Activated T-cell treated with anti-CD3 and anti-CD28 coated beads, Interleukin-2, amount 50 U/mL, for 72 hours (primary cell): ENCODE measurements at regions not wholly inside any gene's neighbourhood (a gene's known extent, or its start where the extent isn't known, plus 50 kb on each side); places are given as distances from the start of the nearest gene placed in this dataset.
"Not testable (repeated sequence)": the region's sequence is repeated elsewhere in the genome, so short reads cannot be mapped to it uniquely, and the experiment has no call there.

Source experiments
- ATAC-seq, 2 donors: fragments of 150-1000 bp; cut with Tn5 transposase; replicated peaks in 1 of 2; 2 replicates each; pipeline ENCODE4 v1.10.0; 2021; ENCODE audit warnings: moderate library complexity in 2 of 2, mild to moderate bottlenecking in 1 of 2
- DNase-seq, 2 donors: peaks; one replicate each; pipeline ENCODE4 v3.0.0; 2021 to 2022; ENCODE audit warnings: mixed read lengths in 1 of 2
- H3K27ac Mint-ChIP-seq: one replicate; pipeline ENCODE4 v1.8.0; 2022; ENCODE audit warnings: mild to moderate bottlenecking, moderate library complexity, mixed read lengths
- H3K27me3 Mint-ChIP-seq: one replicate; pipeline ENCODE4 v1.8.0; 2022; ENCODE audit warnings: low read depth, mixed read lengths
- H3K36me3 Mint-ChIP-seq, 2 donors: one replicate each; pipeline ENCODE4 v1.8.0; 2022; ENCODE audit warnings: mixed read lengths in 2 of 2, mild to moderate bottlenecking in 1 of 2; ENCODE audit not compliant: insufficient read depth in 2 of 2
- H3K4me1 Mint-ChIP-seq: one replicate; pipeline ENCODE4 v1.8.0; 2022; ENCODE audit warnings: low read depth, mixed read lengths
- H3K4me3 Mint-ChIP-seq, 2 donors: one replicate each; pipeline ENCODE4 v1.8.0; 2022; ENCODE audit warnings: mild to moderate bottlenecking in 2 of 2, mixed read lengths in 2 of 2, moderate library complexity in 2 of 2
- H3K9me3 Mint-ChIP-seq, 2 donors: one replicate each; pipeline ENCODE4 v1.8.0; 2022; ENCODE audit warnings: mixed read lengths in 2 of 2

DNA sequence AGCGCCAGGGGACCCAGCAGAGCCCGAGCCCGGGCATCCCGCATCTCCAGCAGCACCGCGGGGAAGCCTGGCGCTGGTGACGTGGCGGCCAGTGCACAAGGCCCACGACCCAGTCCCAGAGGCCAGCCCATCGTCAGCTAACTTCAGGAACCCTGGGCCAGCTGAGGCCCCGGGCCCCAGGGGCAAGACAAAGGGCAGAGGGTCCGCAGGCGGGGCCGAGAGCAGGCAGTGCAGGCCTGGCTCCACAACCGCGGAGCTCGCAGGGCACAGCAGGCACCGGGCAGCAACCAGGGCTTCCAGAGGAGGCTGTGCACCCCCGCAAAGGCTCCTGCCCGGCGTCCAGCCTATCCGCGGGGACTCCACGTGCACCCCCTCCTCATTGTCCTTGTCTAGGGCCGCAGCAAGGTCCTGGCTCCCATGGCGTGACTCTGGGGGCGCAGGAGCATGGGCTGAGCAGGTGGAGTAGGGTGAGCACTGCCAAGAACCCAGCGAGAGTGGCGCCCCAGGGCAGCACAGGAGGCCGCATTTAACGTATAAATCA is 352.5 kb downstream of the KCNJ18 start:
- H3K4me1 Mint-ChIP-seq = not testable (repeated sequence)

DNA sequence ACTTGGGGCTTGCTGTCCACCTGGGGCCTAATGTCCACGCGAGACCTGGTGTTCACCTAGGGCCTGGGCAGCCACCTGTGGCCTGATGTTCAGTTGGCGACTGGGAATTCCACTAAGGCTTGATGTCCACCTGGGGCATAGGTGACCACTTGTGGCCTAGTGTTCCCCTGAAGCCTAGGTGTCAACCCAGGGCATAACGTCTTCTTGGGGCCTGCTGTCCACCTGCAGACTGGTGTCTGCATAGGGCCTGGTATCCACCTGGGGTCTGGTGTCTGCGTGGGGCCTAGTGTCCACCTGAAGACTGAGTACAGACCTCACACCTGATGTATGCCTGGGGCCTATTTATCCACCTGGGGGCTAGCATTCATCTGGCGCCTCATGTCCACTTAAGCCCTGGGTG is 355.2 kb downstream of the KCNJ18 start:
- DNase-seq, H3K9me3 Mint-ChIP-seq, H3K27me3 Mint-ChIP-seq, H3K4me3 Mint-ChIP-seq, H3K4me1 Mint-ChIP-seq, H3K36me3 Mint-ChIP-seq, ATAC-seq, H3K27ac Mint-ChIP-seq: not testable (repeated sequence)

More for the DNA sequence above, 352.5 kb downstream of the KCNJ18 start:
- H3K27me3 Mint-ChIP-seq, ATAC-seq, H3K27ac Mint-ChIP-seq, H3K4me3 Mint-ChIP-seq, H3K36me3 Mint-ChIP-seq, DNase-seq, H3K9me3 Mint-ChIP-seq: not testable (repeated sequence)

DNA sequence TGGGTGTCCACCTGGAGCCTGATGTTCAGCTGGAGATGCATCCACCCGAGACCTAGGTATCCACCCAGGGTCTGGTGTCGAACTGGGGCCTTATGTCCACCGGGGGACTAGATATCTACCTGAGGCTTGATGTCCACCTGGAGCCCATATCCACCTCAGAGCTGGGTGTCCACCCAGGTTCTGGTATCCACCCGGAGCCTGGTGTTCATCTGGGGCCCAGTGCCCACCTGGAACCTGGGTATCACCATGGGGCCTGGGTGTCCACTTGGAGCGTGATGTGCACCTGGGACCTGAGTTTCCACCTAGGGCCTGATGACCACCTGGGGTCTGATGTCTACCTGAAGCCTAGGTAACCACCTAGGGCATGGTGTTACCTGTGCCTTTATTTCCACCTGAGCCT is 355.9 kb downstream of the KCNJ18 start:
- not testable (repeated sequence) for H3K36me3 Mint-ChIP-seq, H3K9me3 Mint-ChIP-seq, DNase-seq, H3K27me3 Mint-ChIP-seq, H3K4me1 Mint-ChIP-seq, H3K27ac Mint-ChIP-seq, H3K4me3 Mint-ChIP-seq, ATAC-seq

DNA sequence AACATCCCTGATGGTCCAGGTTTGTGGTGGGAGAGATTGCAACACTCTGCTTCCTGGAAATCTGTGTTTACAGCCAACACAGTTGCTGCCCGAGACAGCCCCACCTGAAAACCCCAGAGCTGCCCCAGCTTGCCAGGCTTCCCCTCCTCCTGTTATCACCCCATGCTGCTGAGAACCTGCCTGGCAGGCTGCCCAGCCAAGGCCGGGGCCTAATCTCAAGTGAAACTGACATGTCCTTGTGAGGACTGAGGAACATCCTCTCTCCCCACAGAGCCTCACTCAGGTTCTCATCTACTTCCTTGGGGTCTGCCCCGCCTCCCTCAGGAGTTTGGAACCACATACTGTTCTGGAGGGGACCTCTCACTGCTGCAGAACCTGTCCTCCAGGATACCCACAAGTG is 358.4 kb downstream of the KCNJ18 start:
- H3K4me3 Mint-ChIP-seq, H3K27me3 Mint-ChIP-seq, H3K9me3 Mint-ChIP-seq, H3K36me3 Mint-ChIP-seq, H3K4me1 Mint-ChIP-seq, H3K27ac Mint-ChIP-seq, DNase-seq, ATAC-seq: not testable (repeated sequence)

DNA sequence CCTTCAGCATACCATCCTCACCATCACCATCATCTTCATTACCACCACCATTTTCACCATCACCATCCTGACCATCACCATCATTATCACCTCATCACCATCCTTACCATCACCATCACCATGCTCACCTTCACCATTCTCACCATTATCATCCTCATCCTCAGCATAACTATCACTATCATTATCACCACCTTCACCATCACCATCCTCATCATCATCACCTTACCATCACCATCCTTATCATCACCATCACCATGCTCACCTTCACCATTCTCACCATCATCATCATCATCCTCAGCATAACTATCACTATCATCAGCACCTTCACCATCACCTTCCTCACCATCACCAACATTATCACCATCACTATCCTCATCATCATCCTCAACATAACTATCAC is 360.4 kb downstream of the KCNJ18 start:
- H3K9me3 Mint-ChIP-seq, ATAC-seq, H3K27ac Mint-ChIP-seq, H3K4me3 Mint-ChIP-seq, H3K36me3 Mint-ChIP-seq, DNase-seq, H3K27me3 Mint-ChIP-seq, H3K4me1 Mint-ChIP-seq: not testable (repeated sequence)

DNA sequence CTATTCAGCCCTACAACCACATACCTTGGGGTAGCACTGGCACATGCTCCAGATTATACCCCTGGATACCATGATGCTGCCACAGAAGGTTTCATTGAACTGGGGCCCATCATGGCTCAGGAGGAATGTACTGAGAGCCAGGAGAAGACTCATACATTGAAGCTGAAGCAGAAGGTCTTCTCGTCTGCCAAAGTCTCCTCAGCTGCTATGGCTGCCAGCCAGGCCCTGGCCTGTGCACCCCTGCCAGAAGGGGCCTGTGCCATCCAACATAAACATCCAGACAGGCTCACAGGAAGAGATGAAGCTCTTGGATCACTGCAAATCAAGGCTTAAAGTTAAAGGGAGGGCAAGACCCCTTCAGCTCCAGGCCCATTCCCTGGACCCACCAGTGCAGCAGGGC is 364.2 kb downstream of the KCNJ18 start:
- not testable (repeated sequence) for H3K27me3 Mint-ChIP-seq, H3K4me1 Mint-ChIP-seq, DNase-seq, ATAC-seq, H3K9me3 Mint-ChIP-seq, H3K4me3 Mint-ChIP-seq, H3K27ac Mint-ChIP-seq, H3K36me3 Mint-ChIP-seq

DNA sequence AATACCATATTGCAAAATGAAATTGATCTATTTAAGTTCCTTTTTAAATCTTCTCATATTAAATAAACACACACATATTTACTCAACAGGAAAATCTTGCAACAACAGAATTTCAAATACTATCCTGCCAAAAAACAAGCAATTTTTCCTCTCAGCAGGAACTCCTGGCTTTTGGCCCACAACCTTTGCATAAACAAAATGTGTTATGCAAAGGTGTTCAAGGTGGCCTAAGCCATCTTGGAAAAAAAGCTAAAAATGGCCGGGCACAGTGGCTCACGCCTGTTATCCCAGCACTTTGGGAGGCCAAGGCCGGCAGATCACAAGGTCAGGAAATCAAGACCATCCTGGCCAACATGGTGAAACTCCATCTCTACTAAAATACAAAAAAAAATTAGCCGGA is 383.6 kb downstream of the KCNJ18 start:
- H3K36me3 Mint-ChIP-seq, DNase-seq, H3K27me3 Mint-ChIP-seq, H3K27ac Mint-ChIP-seq, H3K9me3 Mint-ChIP-seq, H3K4me3 Mint-ChIP-seq, H3K4me1 Mint-ChIP-seq, ATAC-seq: not testable (repeated sequence)

DNA sequence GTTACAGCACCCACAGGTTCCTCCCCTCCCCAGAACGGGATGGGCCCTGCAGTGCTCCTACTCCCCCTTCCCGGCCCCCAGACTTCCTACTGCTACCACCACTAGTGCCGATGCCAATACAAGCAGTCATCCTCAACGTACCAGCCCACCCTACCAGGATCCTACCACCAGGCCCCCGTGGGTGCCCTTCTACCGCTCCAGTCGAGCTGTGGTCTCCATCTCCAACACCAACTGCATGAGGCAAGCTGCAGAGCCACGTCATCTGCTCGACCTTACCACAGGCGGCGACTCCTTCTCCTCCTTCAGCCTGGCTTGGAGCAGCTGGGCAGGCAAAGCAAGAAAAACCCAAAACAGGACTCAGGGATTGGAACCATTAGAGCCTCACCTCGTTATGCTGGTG is 396.3 kb downstream of the KCNJ18 start:
- not testable (repeated sequence) for H3K27me3 Mint-ChIP-seq, H3K4me1 Mint-ChIP-seq, H3K36me3 Mint-ChIP-seq, DNase-seq, ATAC-seq, H3K4me3 Mint-ChIP-seq, H3K27ac Mint-ChIP-seq, H3K9me3 Mint-ChIP-seq

DNA sequence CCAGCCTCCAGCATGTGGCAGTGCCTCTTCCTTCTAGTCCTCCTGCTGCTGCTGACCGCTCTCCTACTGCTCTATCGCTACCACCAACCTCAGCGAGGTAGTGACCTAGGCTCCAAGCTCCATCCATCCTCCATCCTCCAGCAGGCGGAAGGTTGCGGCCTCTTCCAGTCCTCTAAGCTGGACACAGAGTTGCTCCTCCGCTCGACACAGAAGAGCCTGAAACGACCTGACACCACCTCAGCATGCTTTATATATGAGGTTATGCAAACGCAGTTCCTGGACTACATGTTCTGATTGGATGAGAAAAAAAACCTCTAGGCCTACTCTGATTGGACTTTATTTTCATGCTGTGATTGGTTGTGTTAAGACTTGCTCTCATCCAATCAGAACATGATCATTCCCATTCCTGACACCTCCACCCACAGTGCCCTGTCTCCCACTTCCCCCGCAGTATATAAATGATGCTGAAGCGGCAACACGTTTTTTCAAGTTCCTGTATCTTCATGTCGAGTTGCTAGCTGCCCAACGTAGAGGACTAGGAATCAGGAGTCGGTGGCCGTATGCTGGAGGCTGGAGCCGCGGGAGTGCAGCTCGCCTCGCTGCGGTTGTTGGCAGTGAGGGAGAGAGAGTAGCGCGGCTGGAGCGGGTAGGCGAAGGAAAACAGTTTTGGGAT is 398.1 kb downstream of the KCNJ18 start:
- H3K4me1 Mint-ChIP-seq = no peaks in the 10 kb centered on the region
- H3K27ac Mint-ChIP-seq = no peak overlapping the region
- peaks cover 5 to 8% of the 10 kb centered on the region in 2 donors for H3K36me3 Mint-ChIP-seq
- no peaks in the 10 kb centered on the region for H3K27me3 Mint-ChIP-seq
- no peak overlapping the region for H3K4me3 Mint-ChIP-seq
- ATAC-seq (no peak), DNase-seq (no peak)
- H3K9me3 Mint-ChIP-seq = peaks cover 3 to 9% of the 10 kb centered on the region in 2 donors

DNA sequence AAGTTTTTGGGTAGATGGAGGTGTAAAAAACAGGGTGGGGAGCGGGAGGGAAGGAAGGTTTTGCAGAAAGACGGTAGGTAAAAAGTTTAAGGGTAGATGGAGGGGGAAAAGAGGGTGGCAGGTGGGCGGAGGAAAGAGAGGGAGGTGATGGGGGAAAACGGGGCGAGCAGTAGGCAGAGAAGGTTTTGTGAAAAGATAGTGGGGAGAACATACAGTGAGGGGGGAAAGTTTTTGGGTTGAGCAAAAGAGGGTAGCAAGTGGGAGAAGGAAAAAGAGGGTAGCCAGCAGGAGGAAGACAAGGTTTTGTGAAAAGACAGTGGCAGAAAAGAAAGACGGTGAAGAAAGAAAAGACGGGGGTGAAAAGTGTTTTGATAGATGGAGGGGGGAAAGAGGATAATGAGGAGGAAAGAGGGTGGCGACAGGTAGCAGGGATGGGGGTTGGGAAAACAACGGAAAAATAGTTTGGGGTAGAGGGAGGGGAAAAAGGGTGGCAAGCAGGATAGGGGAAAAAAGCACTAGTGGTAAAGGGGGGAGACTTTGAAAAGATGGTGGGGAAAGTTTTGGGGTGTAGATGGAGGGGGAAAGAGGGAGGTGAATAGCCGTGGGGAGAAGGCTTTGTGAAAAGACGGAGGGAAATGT is 398.8 kb downstream of the KCNJ18 start:
- H3K4me3 Mint-ChIP-seq, H3K27me3 Mint-ChIP-seq, ATAC-seq: not testable (repeated sequence)

DNA sequence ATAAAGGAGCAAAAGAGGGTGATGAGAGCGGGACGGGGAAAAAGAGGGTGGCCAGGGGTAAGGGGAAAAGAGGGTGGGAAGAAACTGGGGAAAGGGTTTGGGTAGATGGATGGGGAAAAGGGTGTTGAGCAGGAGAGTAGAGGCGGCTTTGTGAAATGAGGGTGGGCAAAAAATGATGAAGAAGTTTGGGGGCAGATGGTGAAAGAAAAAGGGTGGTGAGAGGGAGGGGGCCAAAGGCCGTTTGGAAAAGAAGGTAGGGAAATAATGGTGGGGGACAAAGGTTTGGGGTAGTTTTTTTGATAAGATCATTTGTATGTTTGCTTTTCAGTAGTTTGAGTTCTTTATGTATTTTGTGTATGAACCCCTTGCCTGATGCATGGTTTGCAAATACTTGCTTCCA is 399.5 kb downstream of the KCNJ18 start:
- H3K27ac Mint-ChIP-seq, H3K27me3 Mint-ChIP-seq, DNase-seq, H3K4me1 Mint-ChIP-seq, H3K9me3 Mint-ChIP-seq, H3K4me3 Mint-ChIP-seq, ATAC-seq, H3K36me3 Mint-ChIP-seq: not testable (repeated sequence)

More for the DNA sequence above, 398.8 kb downstream of the KCNJ18 start:
- H3K27ac Mint-ChIP-seq, DNase-seq, H3K36me3 Mint-ChIP-seq, H3K9me3 Mint-ChIP-seq, H3K4me1 Mint-ChIP-seq: not testable (repeated sequence)

DNA sequence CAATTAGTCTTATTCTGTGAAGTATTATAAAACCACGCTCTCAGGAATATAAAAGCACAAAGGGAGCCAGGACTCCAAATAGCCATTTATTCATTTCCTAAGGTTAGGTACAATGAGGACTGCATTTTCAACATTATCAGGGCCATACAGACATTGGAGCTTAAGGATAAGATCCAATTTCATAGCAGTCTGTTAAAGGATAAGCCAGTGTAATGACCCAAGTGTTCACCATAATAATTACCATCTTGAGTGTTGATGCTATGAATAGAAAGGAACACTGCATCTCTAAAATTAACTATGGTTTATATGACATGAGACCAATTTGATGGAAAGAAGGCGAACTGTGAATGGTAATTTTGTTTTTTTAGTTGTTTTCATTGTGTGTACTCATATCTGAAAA is 403.1 kb downstream of the KCNJ18 start:
- H3K4me3 Mint-ChIP-seq, H3K9me3 Mint-ChIP-seq, DNase-seq, ATAC-seq, H3K27me3 Mint-ChIP-seq, H3K36me3 Mint-ChIP-seq, H3K4me1 Mint-ChIP-seq, H3K27ac Mint-ChIP-seq: not testable (repeated sequence)

DNA sequence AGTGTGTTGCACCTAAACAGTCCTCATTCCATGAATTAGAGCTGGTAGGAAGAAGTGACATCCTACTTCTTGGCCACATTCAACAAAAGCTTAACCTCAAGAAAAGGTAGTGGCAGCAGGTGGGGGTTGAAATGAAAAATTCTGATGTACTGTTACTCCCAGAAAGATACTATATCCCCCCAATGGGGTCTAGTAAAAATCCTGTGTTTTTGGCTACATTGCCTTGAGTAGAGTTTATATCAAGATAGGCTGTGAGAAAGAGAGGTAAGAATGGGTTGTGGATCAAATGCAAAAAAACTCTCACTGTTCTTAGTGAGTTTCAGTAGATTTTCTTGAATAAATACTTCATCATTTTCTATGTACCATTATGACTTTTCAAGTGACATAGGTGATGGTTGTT is 407.3 kb downstream of the KCNJ18 start:
- not testable (repeated sequence) for ATAC-seq

DNA sequence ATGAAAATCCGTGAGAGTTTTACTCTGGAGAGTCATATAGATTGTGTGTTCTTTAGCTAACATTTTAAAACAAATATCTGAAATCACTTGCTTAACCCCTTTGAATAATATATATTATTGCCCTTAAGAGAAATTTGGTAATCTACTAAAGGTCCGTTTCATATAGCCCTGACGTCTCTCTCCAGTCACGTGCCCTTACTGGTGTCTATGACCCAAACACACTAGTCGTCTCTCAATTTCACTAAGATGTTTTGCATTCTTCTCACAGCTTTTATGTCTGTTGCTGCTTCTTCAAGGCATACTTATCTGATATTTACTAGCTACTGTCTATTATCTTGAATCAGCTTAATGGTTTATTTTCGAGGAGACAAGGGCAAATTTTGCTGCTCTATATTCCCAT is 409.9 kb downstream of the KCNJ18 start:
- H3K36me3 Mint-ChIP-seq = peaks cover 0 to 4% of the 10 kb centered on the region in 2 donors
- H3K9me3 Mint-ChIP-seq = peaks cover 4 to 6% of the 10 kb centered on the region in 2 donors
- no peaks in the 10 kb centered on the region for H3K4me1 Mint-ChIP-seq
- ATAC-seq (no peak), DNase-seq (no peak)
- H3K4me3 Mint-ChIP-seq = no peak overlapping the region
- no peaks in the 10 kb centered on the region for H3K27me3 Mint-ChIP-seq
- no peak overlapping the region for H3K27ac Mint-ChIP-seq

More for the DNA sequence above, 407.3 kb downstream of the KCNJ18 start:
- not testable (repeated sequence) for H3K9me3 Mint-ChIP-seq, DNase-seq, H3K27me3 Mint-ChIP-seq, H3K36me3 Mint-ChIP-seq, H3K27ac Mint-ChIP-seq, H3K4me3 Mint-ChIP-seq, H3K4me1 Mint-ChIP-seq
